NAMALWA (cell line): ENCODE measurements at regions not wholly inside any gene's neighbourhood (a gene's known extent, or its start where the extent isn't known, plus 50 kb on each side); places are given as distances from the start of the nearest gene placed in this dataset.

Experiments used
- DNase-seq: peaks from one replicate; pipeline ENCODE4 v3.0.0-alpha.2; 2015; ENCODE audit warnings: low spot score

- no peak for DNase-seq
Observed at GRCh38 chr1:222038971-222039370, 297.1 kb upstream of the DUSP10 start.

GRCh38 chr1:222037720-222038119 lies 295.8 kb upstream of the DUSP10 start:
- DNase-seq, result no peak

GRCh38 chr1:222034790-222035189 lies 292.9 kb upstream of the DUSP10 start:
- no peak for DNase-seq

GRCh38 chr1:222033450-222033849 lies 291.6 kb upstream of the DUSP10 start:
- DNase-seq, result no peak

GRCh38 chr1:222031318-222031717 lies 289.4 kb upstream of the DUSP10 start:
- no peak for DNase-seq

GRCh38 chr1:222028676-222029075 lies 286.8 kb upstream of the DUSP10 start:
- no peak for DNase-seq

- DNase-seq, result no peak
Observed at GRCh38 chr1:222028116-222028515, 286.2 kb upstream of the DUSP10 start.

- no peak for DNase-seq
Observed at GRCh38 chr1:222026280-222026679, 284.4 kb upstream of the DUSP10 start.

- DNase-seq, result no peak
Observed at GRCh38 chr1:222023025-222023424, 281.1 kb upstream of the DUSP10 start.

- no peak for DNase-seq
Observed at GRCh38 chr1:222021129-222021528, 279.2 kb upstream of the DUSP10 start.

- DNase-seq, result no peak
Observed at GRCh38 chr1:222020553-222020952, 278.7 kb upstream of the DUSP10 start.

- no peak for DNase-seq
Observed at GRCh38 chr1:222019029-222019428, 277.1 kb upstream of the DUSP10 start.

GRCh38 chr1:222018041-222018440 lies 276.2 kb upstream of the DUSP10 start:
- DNase-seq, result no peak

- no peak for DNase-seq
Observed at GRCh38 chr1:222015686-222016085, 273.8 kb upstream of the DUSP10 start.

GRCh38 chr1:222014001-222014400 lies 272.1 kb upstream of the DUSP10 start:
- DNase-seq, result no peak

- no peak for DNase-seq
Observed at GRCh38 chr1:222012816-222013215, 270.9 kb upstream of the DUSP10 start.

GRCh38 chr1:222010306-222010705 lies 268.4 kb upstream of the DUSP10 start:
- no peak for DNase-seq

- peak; percentile 61 for DNase-seq
Observed at GRCh38 chr1:222009105-222009730, 267.3 kb upstream of the DUSP10 start.

- no peak for DNase-seq
Observed at GRCh38 chr1:222006715-222007114, 264.8 kb upstream of the DUSP10 start.

- no peak for DNase-seq
Observed at GRCh38 chr1:222004784-222005183, 262.9 kb upstream of the DUSP10 start.

GRCh38 chr1:222004034-222004433 lies 262.1 kb upstream of the DUSP10 start:
- DNase-seq, result no peak

GRCh38 chr1:222002503-222002902 lies 260.6 kb upstream of the DUSP10 start:
- no peak for DNase-seq

GRCh38 chr1:222000131-222000530 lies 258.2 kb upstream of the DUSP10 start:
- no peak for DNase-seq

GRCh38 chr1:221998781-221999180 lies 256.9 kb upstream of the DUSP10 start:
- no peak for DNase-seq

- no peak for DNase-seq
Observed at GRCh38 chr1:221998186-221998612, 256.3 kb upstream of the DUSP10 start.
